ENCODE measurements at regions not wholly inside any gene's neighbourhood (a gene's known extent, or its start where the extent isn't known, plus 50 kb on each side); places are given as distances from the start of the nearest gene placed in this dataset.

DNA sequence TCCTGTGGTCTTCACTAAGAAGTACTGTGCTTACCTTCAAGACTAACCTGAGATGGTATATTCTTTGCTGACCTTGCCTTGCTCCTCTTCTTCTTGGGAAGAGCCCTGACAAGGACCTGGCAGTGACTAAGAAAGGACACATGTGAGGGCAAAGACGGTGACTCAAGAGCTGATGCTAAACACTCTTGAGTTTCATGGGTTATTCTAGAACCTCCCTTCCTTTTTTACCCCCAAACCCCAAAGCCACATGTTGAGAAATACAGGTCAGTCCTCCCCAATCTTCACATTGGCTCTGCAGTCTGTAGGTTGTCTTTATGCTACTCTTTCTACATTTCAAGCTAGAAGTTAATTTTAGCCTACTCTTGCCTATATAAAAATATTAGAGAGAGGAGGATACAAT is 200.6 kb downstream of the SEMA6D start:
- Histone ChIP-seq H3K9ac (ENCODE audit: low read length in 2 of 2) (no peak overlapping the region), H3K4me1 (ENCODE audit: control insufficient read depth, insufficient read depth, low read length) (no peaks in the 10 kb centered on the region), H3K9me3 (ENCODE audit: control insufficient read depth in 2 of 2, low read length in 2 of 2) (no peaks in the 10 kb centered on the region), H3K36me3 (ENCODE audit: control insufficient read depth in 2 of 2, insufficient read depth in 2 of 2, low read length in 2 of 2) (no peaks in the 10 kb centered on the region), H3K27me3 (ENCODE audit: control insufficient read depth in 1 of 2, insufficient read depth in 2 of 2, low read length in 2 of 2) (no peaks in the 10 kb centered on the region), H3K27ac (ENCODE audit: low read length) (no peak overlapping the region), H3K4me3 (ENCODE audit: low read length in 2 of 2) (no peak overlapping the region)

DNA sequence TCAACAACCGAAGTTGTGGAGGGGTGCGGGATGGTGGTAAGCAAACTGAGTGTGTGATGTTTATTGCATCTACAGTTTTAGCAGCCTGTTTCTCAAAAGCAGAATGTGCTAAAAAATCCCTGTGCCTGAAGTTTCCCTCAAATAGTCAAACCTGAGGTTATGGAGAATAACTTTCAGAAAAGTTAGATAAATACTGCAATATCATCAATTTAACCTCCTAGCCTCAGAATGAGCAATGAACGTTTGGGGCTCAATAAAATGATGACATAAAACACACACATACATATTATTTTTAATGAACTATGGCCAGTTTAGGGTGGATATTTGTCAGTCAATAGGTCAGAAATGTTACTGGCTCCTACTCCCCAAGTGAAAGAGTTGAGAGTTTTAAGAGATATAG is 201.6 kb downstream of the SEMA6D start:
- H3K9ac ChIP-seq (ENCODE audit: low read length in 2 of 2): no peak overlapping the region
- H3K36me3 ChIP-seq (ENCODE audit: control insufficient read depth in 2 of 2, insufficient read depth in 2 of 2, low read length in 2 of 2): no peaks in the 10 kb centered on the region
- no peaks in the 10 kb centered on the region for H3K9me3 ChIP-seq (ENCODE audit: control insufficient read depth in 2 of 2, low read length in 2 of 2)
- no peak overlapping the region for H3K27ac ChIP-seq (ENCODE audit: low read length)
- no peak overlapping the region for H3K4me3 ChIP-seq (ENCODE audit: low read length in 2 of 2)
- no peaks in the 10 kb centered on the region for H3K4me1 ChIP-seq (ENCODE audit: control insufficient read depth, insufficient read depth, low read length)
- H3K27me3 ChIP-seq (ENCODE audit: control insufficient read depth in 1 of 2, insufficient read depth in 2 of 2, low read length in 2 of 2): no peaks in the 10 kb centered on the region

DNA sequence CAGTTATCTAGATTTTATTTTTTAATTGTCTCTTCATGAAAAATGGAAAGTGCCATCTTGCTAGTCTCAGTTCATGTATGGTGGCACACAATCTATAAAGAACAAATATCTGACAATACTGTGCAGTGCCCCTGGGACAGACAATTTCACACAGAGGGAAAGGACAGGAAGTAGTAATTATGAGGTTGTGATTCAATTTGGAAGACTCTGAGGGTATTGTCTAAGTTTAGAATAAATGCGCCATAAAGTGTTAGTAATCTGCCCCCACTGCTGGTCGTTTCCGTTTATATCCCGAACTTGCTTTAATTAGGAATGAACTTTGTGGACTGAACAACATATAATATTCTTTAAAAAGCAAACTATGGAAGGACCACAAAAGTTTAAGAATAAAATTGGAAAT is 196.4 kb upstream of the SLC24A5 start:
- Histone ChIP-seq H3K27me3 (ENCODE audit: control insufficient read depth in 1 of 2, insufficient read depth in 2 of 2, low read length in 2 of 2) (no peaks in the 10 kb centered on the region), H3K4me1 (ENCODE audit: control insufficient read depth, insufficient read depth, low read length) (no peaks in the 10 kb centered on the region), H3K27ac (ENCODE audit: low read length) (no peak overlapping the region), H3K9ac (ENCODE audit: low read length in 2 of 2) (no peak overlapping the region), H3K9me3 (ENCODE audit: control insufficient read depth in 2 of 2, low read length in 2 of 2) (no peaks in the 10 kb centered on the region), H3K4me3 (ENCODE audit: low read length in 2 of 2) (no peak overlapping the region), H3K36me3 (ENCODE audit: control insufficient read depth in 2 of 2, insufficient read depth in 2 of 2, low read length in 2 of 2) (no peaks in the 10 kb centered on the region)

GRCh38 chr15:47929138-47929803 is 191.5 kb upstream of the SLC24A5 start:
- Histone ChIP-seq H3K27me3 (ENCODE audit: control insufficient read depth in 1 of 2, insufficient read depth in 2 of 2, low read length in 2 of 2) (no peaks in the 10 kb centered on the region), H3K36me3 (ENCODE audit: control insufficient read depth in 2 of 2, insufficient read depth in 2 of 2, low read length in 2 of 2) (no peaks in the 10 kb centered on the region), H3K27ac (ENCODE audit: low read length) (no peak overlapping the region), H3K4me1 (ENCODE audit: control insufficient read depth, insufficient read depth, low read length) (no peaks in the 10 kb centered on the region), H3K9me3 (ENCODE audit: control insufficient read depth in 2 of 2, low read length in 2 of 2) (no peaks in the 10 kb centered on the region), H3K9ac (ENCODE audit: low read length in 2 of 2) (no peak overlapping the region), H3K4me3 (ENCODE audit: low read length in 2 of 2) (no peak overlapping the region)

GRCh38 chr15:47932261-47932660 is 188.5 kb upstream of the SLC24A5 start:
- no peak overlapping the region for H3K27ac ChIP-seq (ENCODE audit: low read length)
- H3K4me3 ChIP-seq (ENCODE audit: low read length in 2 of 2): no peak overlapping the region
- H3K9ac ChIP-seq (ENCODE audit: low read length in 2 of 2): no peak overlapping the region

DNA sequence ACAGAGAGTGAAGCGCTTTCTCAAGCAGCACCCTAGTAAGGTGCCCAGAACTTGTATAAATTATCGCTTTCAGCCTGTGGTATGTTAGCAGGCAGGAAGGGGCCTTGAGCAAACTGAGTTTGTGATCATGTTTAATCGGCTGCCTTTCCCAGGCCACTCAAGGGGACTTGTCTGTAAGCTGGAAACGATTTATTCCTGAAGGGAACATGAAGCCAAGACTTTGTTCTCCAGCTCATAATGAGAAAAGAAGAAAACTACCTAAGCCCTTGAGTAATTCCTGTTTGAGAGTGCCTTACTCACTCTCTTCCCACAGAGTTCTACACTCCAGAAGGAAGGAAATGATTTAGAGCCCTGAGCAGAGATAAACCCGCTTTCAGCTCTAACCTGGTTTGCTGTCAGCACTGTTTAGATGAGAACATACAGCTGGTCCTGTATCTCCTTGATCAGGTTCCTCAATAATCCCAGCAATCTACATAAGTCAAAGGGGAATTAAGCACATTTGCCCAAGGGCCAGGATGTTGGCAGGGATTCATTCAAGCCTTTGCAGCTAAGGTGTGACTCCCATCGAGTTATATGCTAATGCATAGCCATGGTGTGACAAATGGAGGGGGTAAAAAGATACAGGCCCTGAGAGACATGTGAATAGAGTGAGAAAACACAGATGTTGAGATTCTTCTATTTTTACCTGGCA is 187.7 kb upstream of the SLC24A5 start:
- H3K27ac ChIP-seq (ENCODE audit: low read length): no peak overlapping the region
- H3K9ac ChIP-seq (ENCODE audit: low read length in 2 of 2): no peak overlapping the region
- no peak overlapping the region for H3K4me3 ChIP-seq (ENCODE audit: low read length in 2 of 2)
- H3K36me3 ChIP-seq (ENCODE audit: control insufficient read depth in 2 of 2, insufficient read depth in 2 of 2, low read length in 2 of 2): no peaks in the 10 kb centered on the region
- H3K27me3 ChIP-seq (ENCODE audit: control insufficient read depth in 1 of 2, insufficient read depth in 2 of 2, low read length in 2 of 2): no peaks in the 10 kb centered on the region
- H3K9me3 ChIP-seq (ENCODE audit: control insufficient read depth in 2 of 2, low read length in 2 of 2): no peaks in the 10 kb centered on the region
- H3K4me1 ChIP-seq (ENCODE audit: control insufficient read depth, insufficient read depth, low read length): no peaks in the 10 kb centered on the region

More at GRCh38 chr15:47932261-47932660, 188.5 kb upstream of the SLC24A5 start:
- Histone ChIP-seq H3K27me3 (ENCODE audit: control insufficient read depth in 1 of 2, insufficient read depth in 2 of 2, low read length in 2 of 2) (no peaks in the 10 kb centered on the region), H3K36me3 (ENCODE audit: control insufficient read depth in 2 of 2, insufficient read depth in 2 of 2, low read length in 2 of 2) (no peaks in the 10 kb centered on the region), H3K9me3 (ENCODE audit: control insufficient read depth in 2 of 2, low read length in 2 of 2) (no peaks in the 10 kb centered on the region), H3K4me1 (ENCODE audit: control insufficient read depth, insufficient read depth, low read length) (no peaks in the 10 kb centered on the region)

DNA sequence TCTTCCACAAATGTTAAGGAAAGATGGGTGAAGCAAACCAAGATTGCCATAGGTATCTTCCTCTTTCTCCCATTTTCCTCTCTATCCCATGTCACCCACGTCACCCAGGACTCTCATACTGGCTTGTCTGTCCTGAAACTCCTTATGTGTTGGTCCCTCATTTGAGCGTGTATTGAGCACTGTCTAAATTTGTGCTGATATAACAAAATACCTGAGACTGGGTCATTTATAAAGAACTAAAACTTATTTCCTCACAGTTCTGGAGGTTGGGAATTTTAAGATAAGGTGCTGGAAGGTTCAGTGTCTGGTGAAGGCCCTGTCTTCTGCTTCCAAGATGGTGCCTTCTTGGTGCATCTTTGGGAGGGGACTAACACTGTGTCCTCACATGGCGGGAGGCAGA is 186.9 kb upstream of the SLC24A5 start:
- Histone ChIP-seq H3K27me3 (ENCODE audit: control insufficient read depth in 1 of 2, insufficient read depth in 2 of 2, low read length in 2 of 2) (no peaks in the 10 kb centered on the region), H3K27ac (ENCODE audit: low read length) (no peak overlapping the region), H3K4me3 (ENCODE audit: low read length in 2 of 2) (no peak overlapping the region), H3K9ac (ENCODE audit: low read length in 2 of 2) (no peak overlapping the region), H3K4me1 (ENCODE audit: control insufficient read depth, insufficient read depth, low read length) (no peaks in the 10 kb centered on the region), H3K9me3 (ENCODE audit: control insufficient read depth in 2 of 2, low read length in 2 of 2) (no peaks in the 10 kb centered on the region), H3K36me3 (ENCODE audit: control insufficient read depth in 2 of 2, insufficient read depth in 2 of 2, low read length in 2 of 2) (no peaks in the 10 kb centered on the region)

GRCh38 chr15:47934342-47934741 is 186.4 kb upstream of the SLC24A5 start:
- H3K9me3 ChIP-seq (ENCODE audit: control insufficient read depth in 2 of 2, low read length in 2 of 2): no peaks in the 10 kb centered on the region
- H3K36me3 ChIP-seq (ENCODE audit: control insufficient read depth in 2 of 2, insufficient read depth in 2 of 2, low read length in 2 of 2): no peaks in the 10 kb centered on the region
- no peak overlapping the region for H3K4me3 ChIP-seq (ENCODE audit: low read length in 2 of 2)
- no peak overlapping the region for H3K27ac ChIP-seq (ENCODE audit: low read length)
- no peaks in the 10 kb centered on the region for H3K4me1 ChIP-seq (ENCODE audit: control insufficient read depth, insufficient read depth, low read length)
- no peak overlapping the region for H3K9ac ChIP-seq (ENCODE audit: low read length in 2 of 2)
- H3K27me3 ChIP-seq (ENCODE audit: control insufficient read depth in 1 of 2, insufficient read depth in 2 of 2, low read length in 2 of 2): no peaks in the 10 kb centered on the region

GRCh38 chr15:47937834-47938233 is 183.0 kb upstream of the SLC24A5 start:
- no peaks in the 10 kb centered on the region for H3K36me3 ChIP-seq (ENCODE audit: control insufficient read depth in 2 of 2, insufficient read depth in 2 of 2, low read length in 2 of 2)
- no peaks in the 10 kb centered on the region for H3K27me3 ChIP-seq (ENCODE audit: control insufficient read depth in 1 of 2, insufficient read depth in 2 of 2, low read length in 2 of 2)
- no peak overlapping the region for H3K27ac ChIP-seq (ENCODE audit: low read length)
- H3K4me1 ChIP-seq (ENCODE audit: control insufficient read depth, insufficient read depth, low read length): no peaks in the 10 kb centered on the region
- H3K9ac ChIP-seq (ENCODE audit: low read length in 2 of 2): no peak overlapping the region
- no peak overlapping the region for H3K4me3 ChIP-seq (ENCODE audit: low read length in 2 of 2)
- H3K9me3 ChIP-seq (ENCODE audit: control insufficient read depth in 2 of 2, low read length in 2 of 2): no peaks in the 10 kb centered on the region

DNA sequence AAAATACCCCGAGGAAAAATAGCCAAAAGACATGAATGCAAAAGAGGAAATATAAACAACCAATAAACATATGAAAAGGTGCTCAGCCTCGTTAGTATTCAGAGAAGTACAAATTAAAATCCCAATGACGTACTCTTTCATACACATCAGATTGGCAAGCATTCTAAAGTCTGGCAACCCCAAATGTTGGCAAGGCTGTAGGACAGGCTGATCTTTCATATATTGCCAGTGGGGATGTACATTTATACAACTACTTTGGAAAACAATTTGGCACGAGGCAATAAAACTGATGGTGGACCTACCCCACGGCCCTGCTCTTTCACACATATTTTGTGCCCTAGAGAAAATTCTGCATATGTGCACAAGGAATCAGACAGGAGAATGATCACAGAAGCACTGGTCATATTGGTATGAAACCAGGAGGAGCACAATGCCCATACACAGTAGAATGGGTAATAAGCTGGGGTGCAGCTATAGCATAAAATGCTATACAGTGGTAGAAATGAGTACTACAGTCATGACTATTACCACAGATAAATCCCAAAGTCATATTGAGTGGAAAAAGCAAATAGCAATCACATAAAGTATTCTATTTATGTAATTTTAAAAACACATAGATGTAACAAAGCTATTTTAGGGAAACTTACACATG is 176.0 kb upstream of the SLC24A5 start:
- Histone ChIP-seq H3K27me3 (ENCODE audit: control insufficient read depth in 1 of 2, insufficient read depth in 2 of 2, low read length in 2 of 2) (no peaks in the 10 kb centered on the region), H3K36me3 (ENCODE audit: control insufficient read depth in 2 of 2, insufficient read depth in 2 of 2, low read length in 2 of 2) (no peaks in the 10 kb centered on the region), H3K27ac (ENCODE audit: low read length) (no peak overlapping the region), H3K9me3 (ENCODE audit: control insufficient read depth in 2 of 2, low read length in 2 of 2) (no peaks in the 10 kb centered on the region), H3K9ac (ENCODE audit: low read length in 2 of 2) (no peak overlapping the region), H3K4me1 (ENCODE audit: control insufficient read depth, insufficient read depth, low read length) (no peaks in the 10 kb centered on the region), H3K4me3 (ENCODE audit: low read length in 2 of 2) (no peak overlapping the region)
